ENCODE measurements at regions not wholly inside any gene's neighbourhood (a gene's known extent, or its start where the extent isn't known, plus 50 kb on each side); places are given as distances from the start of the nearest gene placed in this dataset.
A peak's percentile ranks its signal among the peaks of the same experiment; 100 is the strongest.

DNA sequence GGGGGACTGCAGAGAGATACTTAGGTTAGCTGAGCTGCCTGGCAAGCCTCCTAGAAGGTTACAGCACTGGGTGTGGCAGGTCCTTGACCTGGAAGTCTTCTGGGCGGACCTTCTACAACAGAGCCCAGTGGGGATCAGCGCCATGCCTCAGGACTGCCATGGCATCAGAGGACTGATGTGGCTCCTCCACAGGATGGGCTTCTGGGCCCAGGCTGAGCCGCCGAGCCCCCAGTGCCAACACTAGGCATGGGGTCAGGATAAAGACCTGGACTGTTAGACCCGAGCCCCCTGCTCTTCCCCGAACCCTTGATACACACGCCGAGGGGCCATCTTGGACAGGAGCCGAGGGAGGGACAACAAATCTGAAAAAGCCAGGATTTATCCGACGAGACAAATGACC, 64.0 kb upstream of the SOX21 start:
- intact Hi-C loops (cut with micrococcal nuclease): no loop called here
- Mint-ChIP-seq H3K27ac (peak overlapping the region in 1 of 7 donors; percentile 21), H3K36me3 (no peaks in the 10 kb centered on the region), H3K9me3 (peaks cover 0 to 7% (median 5%) of the 10 kb centered on the region in 7 donors), H3K4me3 (no peak overlapping the region), H3K4me1 (no peaks in the 10 kb centered on the region), H3K27me3 (ENCODE audit: low read depth in 3 of 3) (peaks cover 0 to 3% (median 3%) of the 10 kb centered on the region in 3 donors)
- no peak for DNase-seq
- no peaks in the 10 kb centered on the region for H3K4me1 ChIP-seq (ENCODE audit: control insufficient read depth in 1 of 2, insufficient read depth in 2 of 2, low read length in 2 of 2)
- no peaks in the 10 kb centered on the region for H4K20me1 ChIP-seq (ENCODE audit: insufficient read depth, low read length)
- no peak overlapping the region for H3K9ac ChIP-seq (ENCODE audit: insufficient read depth, low read length, poor library complexity, severe bottlenecking)
- no peaks in the 10 kb centered on the region for H3K36me3 ChIP-seq (replicated peaks in 1 of 2; ENCODE audit: control insufficient read depth in 1 of 2, insufficient read depth in 2 of 2, low read length in 2 of 2)
- TF ChIP-seq, protein P1, sequence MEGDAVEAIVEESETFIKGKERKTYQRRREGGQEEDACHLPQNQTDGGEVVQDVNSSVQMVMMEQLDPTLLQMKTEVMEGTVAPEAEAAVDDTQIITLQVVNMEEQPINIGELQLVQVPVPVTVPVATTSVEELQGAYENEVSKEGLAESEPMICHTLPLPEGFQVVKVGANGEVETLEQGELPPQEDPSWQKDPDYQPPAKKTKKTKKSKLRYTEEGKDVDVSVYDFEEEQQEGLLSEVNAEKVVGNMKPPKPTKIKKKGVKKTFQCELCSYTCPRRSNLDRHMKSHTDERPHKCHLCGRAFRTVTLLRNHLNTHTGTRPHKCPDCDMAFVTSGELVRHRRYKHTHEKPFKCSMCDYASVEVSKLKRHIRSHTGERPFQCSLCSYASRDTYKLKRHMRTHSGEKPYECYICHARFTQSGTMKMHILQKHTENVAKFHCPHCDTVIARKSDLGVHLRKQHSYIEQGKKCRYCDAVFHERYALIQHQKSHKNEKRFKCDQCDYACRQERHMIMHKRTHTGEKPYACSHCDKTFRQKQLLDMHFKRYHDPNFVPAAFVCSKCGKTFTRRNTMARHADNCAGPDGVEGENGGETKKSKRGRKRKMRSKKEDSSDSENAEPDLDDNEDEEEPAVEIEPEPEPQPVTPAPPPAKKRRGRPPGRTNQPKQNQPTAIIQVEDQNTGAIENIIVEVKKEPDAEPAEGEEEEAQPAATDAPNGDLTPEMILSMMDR (IDR thresholded peaks at IDR 0.05): no peak
- peaks cover 0 to 3% of the 10 kb centered on the region in 2 donors for H3K9me3 ChIP-seq (replicated peaks in 1 of 2; ENCODE audit: control insufficient read depth in 1 of 2, insufficient read depth in 1 of 2, low read length in 2 of 2)
- no peak overlapping the region for H3K4me2 ChIP-seq (replicated peaks; ENCODE audit: extremely low read depth, low read length, poor library complexity, severe bottlenecking)
- H3K79me2 ChIP-seq (ENCODE audit: insufficient read depth, low read length): no peaks in the 10 kb centered on the region
- H3K27ac ChIP-seq (ENCODE audit: low read depth in 1 of 2, low read length in 2 of 2): no peak overlapping the region
- WGBS (ENCODE audit: insufficient coverage): 99% methylated on average over 8 of the region's 11 CpGs
- H2AFZ ChIP-seq (ENCODE audit: insufficient read depth, low read depth, low read length, poor library complexity, severe bottlenecking): no peak overlapping the region
- no peaks in the 10 kb centered on the region for H3K27me3 ChIP-seq (ENCODE audit: control insufficient read depth in 2 of 2, insufficient read depth in 2 of 2, low read length in 2 of 2)
- no peak overlapping the region for H3K4me3 ChIP-seq (replicated peaks in 1 of 3; ENCODE audit: low read depth in 2 of 3, low read length in 3 of 3)

DNA sequence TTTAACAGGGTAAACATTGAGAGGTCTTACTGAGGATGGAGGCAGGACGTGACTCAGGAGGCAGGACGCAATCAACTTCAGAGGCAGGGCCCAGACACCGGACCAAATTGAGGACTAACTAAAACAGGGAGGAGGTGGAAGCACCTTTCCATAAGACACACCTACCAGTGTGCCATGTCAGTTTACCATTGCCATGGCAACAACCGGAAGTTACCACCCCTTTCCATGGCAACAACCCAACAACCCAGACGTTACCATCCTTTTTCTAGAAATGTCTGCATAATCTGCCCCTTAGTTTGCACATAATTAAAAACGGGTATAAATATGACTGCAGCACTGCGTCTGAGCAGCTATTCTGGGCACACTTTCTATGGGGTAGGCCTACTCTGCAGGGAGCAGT, 53.5 kb upstream of the SOX21 start:
- TF ChIP-seq, protein P1 (IDR thresholded peaks at IDR 0.05): no peak

More for the DNA sequence above, 53.5 kb upstream of the SOX21 start:
- no peak overlapping the region for H3K4me3 Mint-ChIP-seq
- no peaks in the 10 kb centered on the region for H3K36me3 Mint-ChIP-seq
- no peak overlapping the region for H3K9ac ChIP-seq (ENCODE audit: insufficient read depth, low read length, poor library complexity, severe bottlenecking)
- no peak overlapping the region for H3K4me3 ChIP-seq (replicated peaks in 1 of 3; ENCODE audit: low read depth in 2 of 3, low read length in 3 of 3)
- no peaks in the 10 kb centered on the region for H4K20me1 ChIP-seq (ENCODE audit: insufficient read depth, low read length)
- intact Hi-C loops (cut with micrococcal nuclease): no loop called here
- H3K27me3 Mint-ChIP-seq (ENCODE audit: low read depth in 3 of 3): peaks cover 0 to 3% (median 1%) of the 10 kb centered on the region in 3 donors
- no peaks in the 10 kb centered on the region for H3K4me1 Mint-ChIP-seq
- no peak overlapping the region for H3K27ac ChIP-seq (ENCODE audit: low read depth in 1 of 2, low read length in 2 of 2)
- no peaks in the 10 kb centered on the region for H3K79me2 ChIP-seq (ENCODE audit: insufficient read depth, low read length)
- no peaks in the 10 kb centered on the region for H3K4me1 ChIP-seq (ENCODE audit: control insufficient read depth in 1 of 2, insufficient read depth in 2 of 2, low read length in 2 of 2)
- no peak overlapping the region for H2AFZ ChIP-seq (ENCODE audit: insufficient read depth, low read depth, low read length, poor library complexity, severe bottlenecking)
- H3K4me2 ChIP-seq (replicated peaks; ENCODE audit: extremely low read depth, low read length, poor library complexity, severe bottlenecking): no peak overlapping the region
- H3K9me3 Mint-ChIP-seq: peaks cover 0 to 10% (median 4%) of the 10 kb centered on the region in 7 donors
- no peak for DNase-seq
- no peaks in the 10 kb centered on the region for H3K27me3 ChIP-seq (ENCODE audit: control insufficient read depth in 2 of 2, insufficient read depth in 2 of 2, low read length in 2 of 2)
- H3K27ac Mint-ChIP-seq: no peak overlapping the region
- WGBS (ENCODE audit: insufficient coverage): 81% methylated on average over 6 of the region's 7 CpGs
- H3K36me3 ChIP-seq (replicated peaks in 1 of 2; ENCODE audit: control insufficient read depth in 1 of 2, insufficient read depth in 2 of 2, low read length in 2 of 2): no peaks in the 10 kb centered on the region
- peaks cover 0 to 3% of the 10 kb centered on the region in 2 donors for H3K9me3 ChIP-seq (replicated peaks in 1 of 2; ENCODE audit: control insufficient read depth in 1 of 2, insufficient read depth in 1 of 2, low read length in 2 of 2)

Data from CD14-positive monocyte (primary cell).